ENCODE measurements at regions not wholly inside any gene's neighbourhood (a gene's known extent, or its start where the extent isn't known, plus 50 kb on each side); places are given as distances from the start of the nearest gene placed in this dataset.

DNA sequence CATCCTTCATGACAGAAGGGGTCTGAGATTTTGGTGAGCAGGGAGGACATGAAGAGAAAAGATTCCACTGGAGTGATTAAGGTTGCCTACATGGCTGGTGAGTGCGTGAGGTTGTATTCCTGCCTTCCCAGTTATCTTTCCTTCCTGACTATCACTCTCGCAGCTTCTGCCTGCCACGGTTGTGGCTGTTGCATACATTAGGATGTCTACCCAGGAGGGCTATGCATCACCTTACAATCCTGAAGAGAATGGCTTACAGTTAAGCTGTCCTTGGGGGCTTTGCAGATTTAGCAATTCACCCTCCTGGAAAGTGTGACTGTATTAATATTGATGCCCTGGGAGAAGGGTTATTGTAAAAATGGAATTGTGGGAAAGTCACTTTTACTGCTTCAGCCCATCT lies 571.0 kb downstream of the TSN start:
- no peak overlapping the region for H3K27ac Mint-ChIP-seq
- no peaks in the 10 kb centered on the region for H3K27me3 Mint-ChIP-seq (ENCODE audit: low read depth in 2 of 2)
- DNase-seq (no peak), ATAC-seq (no peak)
- WGBS (ENCODE audit: insufficient coverage): 84% methylated on average over 3 of the region's 3 CpGs
- Histone ChIP-seq H3K9me3 (ENCODE audit: control insufficient read depth, insufficient read depth, low read length) (no peaks in the 10 kb centered on the region), H3K36me3 (ENCODE audit: control insufficient read depth, insufficient read depth, low read length) (no peaks in the 10 kb centered on the region), H3K27me3 (ENCODE audit: control insufficient read depth, insufficient read depth, low read length) (no peaks in the 10 kb centered on the region), H3K4me3 (ENCODE audit: low read length) (no peak overlapping the region), H3K27ac (ENCODE audit: low read length) (no peak overlapping the region), H3K4me1 (ENCODE audit: control insufficient read depth, insufficient read depth, low read length) (no peaks in the 10 kb centered on the region)
- H3K4me3 Mint-ChIP-seq: no peak overlapping the region
- TF ChIP-seq, protein P1, sequence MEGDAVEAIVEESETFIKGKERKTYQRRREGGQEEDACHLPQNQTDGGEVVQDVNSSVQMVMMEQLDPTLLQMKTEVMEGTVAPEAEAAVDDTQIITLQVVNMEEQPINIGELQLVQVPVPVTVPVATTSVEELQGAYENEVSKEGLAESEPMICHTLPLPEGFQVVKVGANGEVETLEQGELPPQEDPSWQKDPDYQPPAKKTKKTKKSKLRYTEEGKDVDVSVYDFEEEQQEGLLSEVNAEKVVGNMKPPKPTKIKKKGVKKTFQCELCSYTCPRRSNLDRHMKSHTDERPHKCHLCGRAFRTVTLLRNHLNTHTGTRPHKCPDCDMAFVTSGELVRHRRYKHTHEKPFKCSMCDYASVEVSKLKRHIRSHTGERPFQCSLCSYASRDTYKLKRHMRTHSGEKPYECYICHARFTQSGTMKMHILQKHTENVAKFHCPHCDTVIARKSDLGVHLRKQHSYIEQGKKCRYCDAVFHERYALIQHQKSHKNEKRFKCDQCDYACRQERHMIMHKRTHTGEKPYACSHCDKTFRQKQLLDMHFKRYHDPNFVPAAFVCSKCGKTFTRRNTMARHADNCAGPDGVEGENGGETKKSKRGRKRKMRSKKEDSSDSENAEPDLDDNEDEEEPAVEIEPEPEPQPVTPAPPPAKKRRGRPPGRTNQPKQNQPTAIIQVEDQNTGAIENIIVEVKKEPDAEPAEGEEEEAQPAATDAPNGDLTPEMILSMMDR (IDR thresholded peaks at IDR 0.05): no peak
- no peaks in the 10 kb centered on the region for H3K36me3 Mint-ChIP-seq
- no peaks in the 10 kb centered on the region for H3K4me1 Mint-ChIP-seq
- H3K9me3 Mint-ChIP-seq: no peaks in the 10 kb centered on the region
- intact Hi-C loops (cut with micrococcal nuclease): no loop called here

DNA sequence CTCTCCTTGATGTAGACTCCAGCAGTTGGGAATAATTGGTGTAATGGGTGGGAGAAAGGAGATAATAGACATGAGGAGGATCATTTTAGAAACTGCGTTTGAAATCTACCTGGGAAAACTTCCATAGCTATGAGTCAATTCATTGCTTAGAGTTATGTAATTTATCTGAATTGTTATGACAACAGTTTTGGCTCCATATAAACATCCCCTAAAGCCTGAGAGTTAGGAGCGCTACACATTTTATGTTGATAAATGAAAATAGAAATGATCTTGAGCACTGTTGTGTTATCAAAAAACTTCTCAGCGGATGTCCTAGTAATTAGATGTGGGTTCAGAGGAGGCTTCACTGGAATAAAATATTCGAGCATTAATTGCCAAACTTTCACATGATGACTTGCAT lies 573.4 kb downstream of the TSN start:
- Histone ChIP-seq H3K27me3 (ENCODE audit: control insufficient read depth, insufficient read depth, low read length) (no peaks in the 10 kb centered on the region), H3K27ac (ENCODE audit: low read length) (no peak overlapping the region), H3K4me1 (ENCODE audit: control insufficient read depth, insufficient read depth, low read length) (no peaks in the 10 kb centered on the region), H3K9me3 (ENCODE audit: control insufficient read depth, insufficient read depth, low read length) (no peaks in the 10 kb centered on the region), H3K4me3 (ENCODE audit: low read length) (no peak overlapping the region), H3K36me3 (ENCODE audit: control insufficient read depth, insufficient read depth, low read length) (no peaks in the 10 kb centered on the region)
- no peak for DNase-seq
- no peaks in the 10 kb centered on the region for H3K27me3 Mint-ChIP-seq (ENCODE audit: low read depth in 2 of 2)
- no peak overlapping the region for H3K27ac Mint-ChIP-seq
- no peaks in the 10 kb centered on the region for H3K4me1 Mint-ChIP-seq
- H3K4me3 Mint-ChIP-seq: no peak overlapping the region
- 68% methylated on average over 3 of the region's 4 CpGs for WGBS (ENCODE audit: insufficient coverage)
- intact Hi-C loops (cut with micrococcal nuclease): no loop called here
- TF ChIP-seq, protein P1 (IDR thresholded peaks at IDR 0.05): no peak
- no peak for ATAC-seq
- no peaks in the 10 kb centered on the region for H3K9me3 Mint-ChIP-seq
- H3K36me3 Mint-ChIP-seq: no peaks in the 10 kb centered on the region

DNA sequence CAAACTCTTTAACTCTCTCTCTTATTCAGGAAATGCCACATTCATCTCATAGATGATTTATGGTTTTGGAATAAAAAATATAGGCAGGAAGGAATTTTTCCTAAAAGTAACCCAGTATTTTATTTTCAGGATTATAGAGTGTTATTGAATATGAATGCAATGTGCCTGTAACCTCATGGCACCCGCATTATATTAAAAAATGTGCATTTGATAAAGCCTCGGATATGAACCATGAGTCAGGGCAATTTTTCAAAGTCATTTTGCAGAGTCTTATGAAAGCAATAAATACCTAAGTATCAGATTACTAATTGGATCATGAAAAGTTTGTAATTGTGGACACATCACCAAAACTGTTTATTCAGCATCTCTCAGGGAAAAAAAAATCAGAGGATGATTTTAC lies 573.8 kb downstream of the TSN start:
- Mint-ChIP-seq H3K27me3 (ENCODE audit: low read depth in 2 of 2) (no peaks in the 10 kb centered on the region), H3K27ac (no peak overlapping the region), H3K4me1 (no peaks in the 10 kb centered on the region), H3K36me3 (no peaks in the 10 kb centered on the region), H3K9me3 (no peaks in the 10 kb centered on the region), H3K4me3 (no peak overlapping the region)
- Histone ChIP-seq H3K9me3 (ENCODE audit: control insufficient read depth, insufficient read depth, low read length) (no peaks in the 10 kb centered on the region), H3K27ac (ENCODE audit: low read length) (no peak overlapping the region), H3K36me3 (ENCODE audit: control insufficient read depth, insufficient read depth, low read length) (no peaks in the 10 kb centered on the region), H3K4me3 (ENCODE audit: low read length) (no peak overlapping the region), H3K27me3 (ENCODE audit: control insufficient read depth, insufficient read depth, low read length) (no peaks in the 10 kb centered on the region), H3K4me1 (ENCODE audit: control insufficient read depth, insufficient read depth, low read length) (no peaks in the 10 kb centered on the region)
- ATAC-seq: no peak
- no peak for DNase-seq
- TF ChIP-seq, protein P1 (IDR thresholded peaks at IDR 0.05): no peak
- 94% methylated on average over 2 of the region's 2 CpGs for WGBS (ENCODE audit: insufficient coverage)
- intact Hi-C loops (cut with micrococcal nuclease): no loop called here

DNA sequence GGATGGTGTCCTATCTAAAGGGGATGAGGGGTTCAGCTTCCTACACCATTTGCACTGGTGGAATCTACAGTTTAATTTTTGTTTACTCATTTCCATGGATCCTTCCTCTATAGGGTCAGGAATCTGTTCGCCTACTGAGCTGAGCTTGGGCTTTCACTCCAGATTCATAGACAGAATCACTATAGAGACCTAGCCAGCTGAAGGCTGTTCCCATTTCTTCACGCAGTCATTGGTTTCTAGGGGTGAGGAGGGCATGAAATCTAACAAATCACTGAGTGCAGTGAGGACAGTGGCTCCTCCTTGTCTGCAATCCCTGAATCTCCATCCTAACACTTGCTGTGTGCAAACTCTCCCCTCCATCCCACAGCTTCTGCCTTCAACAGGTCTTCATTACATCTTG lies 578.5 kb downstream of the TSN start:
- intact Hi-C loops (cut with micrococcal nuclease): no loop called here
- Mint-ChIP-seq H3K4me1 (no peaks in the 10 kb centered on the region), H3K9me3 (peaks cover 0 to 2% of the 10 kb centered on the region in 2 donors), H3K36me3 (no peaks in the 10 kb centered on the region), H3K27ac (no peak overlapping the region), H3K27me3 (ENCODE audit: low read depth in 2 of 2) (no peaks in the 10 kb centered on the region), H3K4me3 (no peak overlapping the region)
- no peaks in the 10 kb centered on the region for H3K9me3 ChIP-seq (ENCODE audit: control insufficient read depth, insufficient read depth, low read length)
- TF ChIP-seq, protein P1 (IDR thresholded peaks at IDR 0.05): no peak
- no peak for ATAC-seq
- no peaks in the 10 kb centered on the region for H3K27me3 ChIP-seq (ENCODE audit: control insufficient read depth, insufficient read depth, low read length)
- no peak overlapping the region for H3K4me3 ChIP-seq (ENCODE audit: low read length)
- DNase-seq: no peak
- H3K36me3 ChIP-seq (ENCODE audit: control insufficient read depth, insufficient read depth, low read length): no peaks in the 10 kb centered on the region
- no peak overlapping the region for H3K27ac ChIP-seq (ENCODE audit: low read length)
- H3K4me1 ChIP-seq (ENCODE audit: control insufficient read depth, insufficient read depth, low read length): no peaks in the 10 kb centered on the region
- 90% methylated on average over 1 of the region's 2 CpGs for WGBS (ENCODE audit: insufficient coverage)

All from natural killer cell (primary cell).